ENCODE measurements at regions not wholly inside any gene's neighbourhood (a gene's known extent, or its start where the extent isn't known, plus 50 kb on each side); places are given as distances from the start of the nearest gene placed in this dataset.

DNA sequence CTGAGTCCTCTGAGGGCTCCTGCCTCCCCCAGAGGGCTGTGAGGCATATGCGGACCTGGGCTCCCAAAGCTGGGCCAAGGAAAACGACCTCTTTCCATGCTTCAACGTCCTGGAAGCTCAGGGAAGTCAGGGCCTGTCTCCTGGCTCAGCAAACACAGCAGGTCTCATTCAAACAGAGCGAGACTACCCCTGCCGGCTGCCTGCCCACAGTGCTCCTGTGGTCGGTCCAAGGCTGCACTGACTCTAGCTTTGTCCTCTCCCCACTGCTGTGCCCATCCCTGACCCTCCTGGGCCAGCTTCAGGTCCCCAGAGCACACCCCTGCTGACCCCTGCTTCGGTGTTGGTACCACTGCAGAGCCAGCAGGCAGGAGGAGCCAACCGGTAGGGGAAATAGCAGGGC is 79.6 kb downstream of the PDCL3 start:
- Histone ChIP-seq H3K4me3 (no peak overlapping the region), H3K27me3 (ENCODE audit: control insufficient read depth in 3 of 3, insufficient read depth in 3 of 3, low read length in 2 of 3) (peaks cover 0 to 3% (median 0%) of the 10 kb centered on the region in 3 donors), H3K9me3 (ENCODE audit: control insufficient read depth in 4 of 4, insufficient read depth in 3 of 4, low read length in 3 of 4) (peaks cover 0 to 4% (median 0%) of the 10 kb centered on the region in 4 donors), H3K27ac (ENCODE audit: low read depth in 1 of 2, low read length in 1 of 2) (no peak overlapping the region), H3K4me1 (ENCODE audit: control insufficient read depth in 5 of 5, insufficient read depth in 5 of 5, low read length in 5 of 5) (peaks cover 0 to 2% (median 0%) of the 10 kb centered on the region in 5 donors), H3K36me3 (ENCODE audit: control insufficient read depth in 4 of 4, insufficient read depth in 4 of 4, low read length in 4 of 4) (no peaks in the 10 kb centered on the region), H3K9ac (ENCODE audit: insufficient read depth in 1 of 2, low read length in 2 of 2) (no peak overlapping the region)
- DNase-seq, result no peak
- TF ChIP-seq, protein P1, sequence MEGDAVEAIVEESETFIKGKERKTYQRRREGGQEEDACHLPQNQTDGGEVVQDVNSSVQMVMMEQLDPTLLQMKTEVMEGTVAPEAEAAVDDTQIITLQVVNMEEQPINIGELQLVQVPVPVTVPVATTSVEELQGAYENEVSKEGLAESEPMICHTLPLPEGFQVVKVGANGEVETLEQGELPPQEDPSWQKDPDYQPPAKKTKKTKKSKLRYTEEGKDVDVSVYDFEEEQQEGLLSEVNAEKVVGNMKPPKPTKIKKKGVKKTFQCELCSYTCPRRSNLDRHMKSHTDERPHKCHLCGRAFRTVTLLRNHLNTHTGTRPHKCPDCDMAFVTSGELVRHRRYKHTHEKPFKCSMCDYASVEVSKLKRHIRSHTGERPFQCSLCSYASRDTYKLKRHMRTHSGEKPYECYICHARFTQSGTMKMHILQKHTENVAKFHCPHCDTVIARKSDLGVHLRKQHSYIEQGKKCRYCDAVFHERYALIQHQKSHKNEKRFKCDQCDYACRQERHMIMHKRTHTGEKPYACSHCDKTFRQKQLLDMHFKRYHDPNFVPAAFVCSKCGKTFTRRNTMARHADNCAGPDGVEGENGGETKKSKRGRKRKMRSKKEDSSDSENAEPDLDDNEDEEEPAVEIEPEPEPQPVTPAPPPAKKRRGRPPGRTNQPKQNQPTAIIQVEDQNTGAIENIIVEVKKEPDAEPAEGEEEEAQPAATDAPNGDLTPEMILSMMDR (IDR thresholded peaks at IDR 0.05; ENCODE audit: control extremely low read depth, extremely low read depth), result no peak
- 89 to 90% methylated on average over 8 of the region's 8 CpGs for WGBS, 2 donors
- ATAC-seq (ENCODE audit: insufficient read depth, low FRiP score), result no peak

DNA sequence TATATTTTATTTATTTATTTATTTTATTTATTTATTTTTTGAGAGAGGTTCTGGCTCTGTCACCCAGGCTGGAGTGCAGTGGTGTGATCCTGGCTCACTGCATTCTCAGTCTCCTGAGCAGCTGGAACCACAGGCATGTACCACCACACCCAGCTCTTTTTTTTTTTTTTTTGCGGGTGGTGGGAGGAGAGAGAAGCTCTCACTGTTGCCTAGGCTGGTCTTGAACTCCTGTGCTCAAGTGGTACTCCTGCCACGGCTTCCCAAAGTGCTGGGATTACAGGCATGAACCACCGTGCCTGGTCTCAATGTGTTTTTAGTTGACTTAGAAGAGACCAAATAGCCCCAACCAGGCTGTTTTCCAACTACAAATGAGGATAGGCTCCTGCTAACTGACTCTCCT is 80.7 kb downstream of the PDCL3 start:
- Histone ChIP-seq H3K4me3 (no peak overlapping the region), H3K4me1 (ENCODE audit: control insufficient read depth in 5 of 5, insufficient read depth in 5 of 5, low read length in 5 of 5) (peaks cover 0 to 2% (median 0%) of the 10 kb centered on the region in 5 donors), H3K27ac (ENCODE audit: low read depth in 1 of 2, low read length in 1 of 2) (no peak overlapping the region), H3K9me3 (ENCODE audit: control insufficient read depth in 4 of 4, insufficient read depth in 3 of 4, low read length in 3 of 4) (peaks cover 0 to 10% (median 4%) of the 10 kb centered on the region in 4 donors), H3K27me3 (ENCODE audit: control insufficient read depth in 3 of 3, insufficient read depth in 3 of 3, low read length in 2 of 3) (no peaks in the 10 kb centered on the region), H3K9ac (ENCODE audit: insufficient read depth in 1 of 2, low read length in 2 of 2) (no peak overlapping the region), H3K36me3 (ENCODE audit: control insufficient read depth in 4 of 4, insufficient read depth in 4 of 4, low read length in 4 of 4) (no peaks in the 10 kb centered on the region)
- TF ChIP-seq, protein P1 (IDR thresholded peaks at IDR 0.05; ENCODE audit: control extremely low read depth, extremely low read depth), result no peak
- DNase-seq (no peak), ATAC-seq (ENCODE audit: insufficient read depth, low FRiP score) (no peak)
- 85 to 96% methylated on average over 3 of the region's 3 CpGs for WGBS, 2 donors

- H3K4me1 ChIP-seq (ENCODE audit: control insufficient read depth in 5 of 5, insufficient read depth in 5 of 5, low read length in 5 of 5), result peaks cover 0 to 2% (median 0%) of the 10 kb centered on the region in 5 donors
- no peak overlapping the region for H3K4me3 ChIP-seq
- DNase-seq (no peak), ATAC-seq (ENCODE audit: insufficient read depth, low FRiP score) (no peak)
- no peaks in the 10 kb centered on the region for H3K27me3 ChIP-seq (ENCODE audit: control insufficient read depth in 3 of 3, insufficient read depth in 3 of 3, low read length in 2 of 3)
- no peak overlapping the region for H3K9ac ChIP-seq (ENCODE audit: insufficient read depth in 1 of 2, low read length in 2 of 2)
- no peaks in the 10 kb centered on the region for H3K36me3 ChIP-seq (ENCODE audit: control insufficient read depth in 4 of 4, insufficient read depth in 4 of 4, low read length in 4 of 4)
- H3K9me3 ChIP-seq (ENCODE audit: control insufficient read depth in 4 of 4, insufficient read depth in 3 of 4, low read length in 3 of 4), result peaks cover 0 to 15% (median 6%) of the 10 kb centered on the region in 4 donors
- WGBS, 2 donors, result 60 to 62% methylated on average over 6 of the region's 6 CpGs
- H3K27ac ChIP-seq (ENCODE audit: low read depth in 1 of 2, low read length in 1 of 2), result no peak overlapping the region
- TF ChIP-seq, protein P1 (IDR thresholded peaks at IDR 0.05; ENCODE audit: control extremely low read depth, extremely low read depth), result no peak
Observed at GRCh38 chr2:100643906-100644501, 81.2 kb downstream of the PDCL3 start.

Measured in lung (tissue), 11 donors.